GM23338 (cell line): ENCODE measurements at regions not wholly inside any gene's neighbourhood (a gene's known extent, or its start where the extent isn't known, plus 50 kb on each side); places are given as distances from the start of the nearest gene placed in this dataset.

ENCODE experiments used
- ATAC-seq: fragments of 200-7000 bp; cut with Tn5 transposase; 3 replicates; pipeline ENCODE4 v1.9.1; 2020
- DNase-seq: peaks from one replicate; pipeline ENCODE4 v3.0.0-alpha.2; 2015; ENCODE audit warnings: low spot score
- H2AFZ ChIP-seq: fragments of 200-600 bp; sonication (generic); 2 replicates; pipeline ENCODE4 v1.8.0; 2016; ENCODE audit warnings: antibody characterized with exemption, mild to moderate bottlenecking, moderate library complexity
- H3F3A ChIP-seq: fragments of 200-600 bp; sonication (generic); replicated peaks from 2 replicates; pipeline ENCODE4 v1.8.0; 2017; ENCODE audit warnings: antibody characterized with exemption, mixed run types, low read depth
- H3K27ac ChIP-seq: fragments of 200-600 bp; sonication (generic); 2 replicates; pipeline ENCODE4 v1.6.1; 2016; ENCODE audit warnings: low read depth
- H3K27me3 ChIP-seq: fragments of 200-600 bp; sonication (generic); 2 replicates; pipeline ENCODE4 v1.8.0; 2016; ENCODE audit warnings: mild to moderate bottlenecking, mixed run types, moderate library complexity; ENCODE audit not compliant: insufficient read depth
- H3K36me3 ChIP-seq: fragments of 200-600 bp; sonication (generic); 2 replicates; pipeline ENCODE4 v1.8.0; 2016; ENCODE audit warnings: mild to moderate bottlenecking; ENCODE audit not compliant: insufficient read depth
- H3K4me1 ChIP-seq: fragments of 200-600 bp; sonication (generic); 2 replicates; pipeline ENCODE4 v1.8.0; 2016; ENCODE audit warnings: mild to moderate bottlenecking, moderate library complexity; ENCODE audit not compliant: insufficient read depth
- H3K4me2 ChIP-seq: fragments of 200-600 bp; sonication (generic); 2 replicates; pipeline ENCODE4 v1.7.1; 2017; ENCODE audit warnings: mixed run types
- H3K4me3 ChIP-seq: fragments of 200-600 bp; sonication (generic); 2 replicates; pipeline ENCODE4 v1.6.1; 2016; ENCODE audit warnings: mixed run types
- H3K79me2 ChIP-seq: fragments of 200-600 bp; sonication (generic); replicated peaks from 2 replicates; pipeline ENCODE4 v1.8.0; 2017; ENCODE audit warnings: mild to moderate bottlenecking; ENCODE audit not compliant: insufficient read depth
- H3K9me2 ChIP-seq: fragments of 200-600 bp; sonication (generic); 2 replicates; pipeline ENCODE4 v1.8.0; 2017; ENCODE audit not compliant: insufficient read depth
- H4K20me1 ChIP-seq: fragments of 200-600 bp; sonication (generic); replicated peaks from 2 replicates; pipeline ENCODE4 v1.8.0; 2017; ENCODE audit warnings: mild to moderate bottlenecking; ENCODE audit not compliant: insufficient read depth
- H3K27ac Mint-ChIP-seq: 2 replicates; pipeline ENCODE4 v1.8.0; 2020; ENCODE audit warnings: inconsistent platforms, mild to moderate bottlenecking, moderate library complexity, mixed read lengths
- H3K27me3 Mint-ChIP-seq: 3 replicates; pipeline ENCODE4 v1.8.0; 2022; ENCODE audit warnings: low read depth, mild to moderate bottlenecking, moderate library complexity, mixed read lengths, inconsistent platforms; ENCODE audit not compliant: insufficient read depth, poor library complexity
- H3K36me3 Mint-ChIP-seq: 3 replicates; pipeline ENCODE4 v1.8.0; 2021; ENCODE audit warnings: low read depth, mild to moderate bottlenecking, inconsistent platforms, moderate library complexity, mixed read lengths
- H3K4me1 Mint-ChIP-seq: 3 replicates; pipeline ENCODE4 v1.8.0; 2020; ENCODE audit warnings: mild to moderate bottlenecking, inconsistent platforms, mixed read lengths
- H3K4me3 Mint-ChIP-seq: 3 replicates; pipeline ENCODE4 v1.8.0; 2021; ENCODE audit warnings: moderate library complexity, mild to moderate bottlenecking, inconsistent platforms, mixed read lengths
- H3K9me3 Mint-ChIP-seq: 3 replicates; pipeline ENCODE4 v1.8.0; 2020; ENCODE audit warnings: moderate library complexity, mild to moderate bottlenecking, inconsistent platforms, mixed read lengths
- CREB1 ChIP-seq: fragments of 250-450 bp; sonication (Bioruptor Pico); IDR thresholded peaks from 2 replicates; pipeline ENCODE4 v1.5.0; 2020; ENCODE audit warnings: low read depth, mild to moderate bottlenecking, moderate library complexity
- EZH2 ChIP-seq: fragments of 200-600 bp; sonication (generic); IDR thresholded peaks from one replicate; pipeline ENCODE4 v1.8.0; 2017; ENCODE audit warnings: antibody characterized with exemption, mild to moderate bottlenecking, low read depth; ENCODE audit not compliant: unreplicated experiment
- EZH2phosphoT487 ChIP-seq: fragments of 200-600 bp; sonication (generic); IDR thresholded peaks from one replicate; pipeline ENCODE4 v1.8.1; 2018; ENCODE audit warnings: antibody characterized with exemption; ENCODE audit not compliant: unreplicated experiment
- JUNB ChIP-seq: IDR thresholded peaks from one replicate; pipeline ENCODE4 v1.6.1; 2016; ENCODE audit warnings: antibody characterized with exemption; ENCODE audit not compliant: unreplicated experiment
- NANOG ChIP-seq: IDR thresholded peaks from 2 replicates; pipeline ENCODE4 v1.6.1; 2016; ENCODE audit warnings: antibody characterized with exemption, borderline replicate concordance
- POLR2AphosphoS5 ChIP-seq: IDR thresholded peaks from 2 replicates; pipeline ENCODE4 v1.6.1; 2016; ENCODE audit warnings: antibody characterized with exemption, low read depth
- STAT1 ChIP-seq: IDR thresholded peaks from one replicate; pipeline ENCODE4 v1.6.1; 2016; ENCODE audit warnings: antibody characterized with exemption; ENCODE audit not compliant: unreplicated experiment
- ZNF114 ChIP-seq: fragments of 250-450 bp; sonication (Bioruptor Pico); IDR thresholded peaks from 2 replicates; pipeline ENCODE4 v1.5.0; 2020; ENCODE audit warnings: mild to moderate bottlenecking, moderate library complexity
- ZNF331 ChIP-seq: fragments of 250-450 bp; sonication (Bioruptor Pico); IDR thresholded peaks from 2 replicates; pipeline ENCODE4 v1.5.0; 2020; ENCODE audit warnings: low read depth, mild to moderate bottlenecking, moderate library complexity
- TF ChIP-seq, protein P1 (sequence below): IDR thresholded peaks from one replicate; pipeline ENCODE4 v1.6.1; 2018; ENCODE audit warnings: antibody characterized with exemption; ENCODE audit not compliant: unreplicated experiment
- TF ChIP-seq, protein P2 (sequence below): fragments of 250-450 bp; sonication (Bioruptor Pico); IDR thresholded peaks from 2 replicates; pipeline ENCODE4 v1.5.0; 2020; ENCODE audit warnings: mild to moderate bottlenecking, moderate library complexity
- TF ChIP-seq, protein P3 (sequence below): IDR thresholded peaks from 2 replicates; pipeline ENCODE4 v1.6.1; 2016; ENCODE audit warnings: antibody characterized with exemption
- TF ChIP-seq, protein P4 (sequence below), 2 experiments: fragments of 200-600 bp in 1 of 2; sonication (generic) in 1 of 2; conservative IDR thresholded peaks; 2 replicates each; pipeline versions ENCODE4 v1.5.1 to v1.6.1; 2016 to 2017; ENCODE audit warnings: antibody characterized with exemption in 2 of 2, low read depth in 2 of 2, mild to moderate bottlenecking in 2 of 2, moderate library complexity in 1 of 2

DNA sequence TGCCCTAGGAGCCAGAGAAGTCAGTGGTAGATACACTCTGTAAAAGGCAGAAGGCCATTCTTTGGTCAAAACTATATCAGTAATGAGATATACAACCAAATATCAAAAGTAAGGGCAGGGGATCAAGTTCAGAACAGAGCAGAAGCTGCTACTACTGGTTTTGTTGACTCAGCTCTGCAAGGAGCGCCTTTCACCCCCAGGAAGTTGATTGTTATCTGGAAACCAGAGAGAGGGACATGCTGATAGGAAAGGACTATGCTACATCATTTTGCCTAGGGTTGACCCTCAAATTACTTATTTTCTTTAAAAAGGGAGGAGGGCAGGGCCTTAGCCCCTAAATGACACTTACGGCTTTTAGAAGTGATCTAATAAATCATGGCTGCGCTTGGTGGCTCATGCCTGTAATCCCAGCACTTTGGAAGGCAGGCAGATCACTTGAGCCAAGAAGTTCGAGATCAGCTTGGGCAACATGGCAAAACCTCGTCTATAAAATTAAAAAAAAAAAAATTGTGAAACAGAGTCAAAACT, 194.0 kb downstream of the KLHL28 start:
- Mint-ChIP-seq H3K9me3 (no peaks in the 10 kb centered on the region), H3K4me3 (no peak overlapping the region), H3K36me3 (no peaks in the 10 kb centered on the region), H3K27me3 (no peaks in the 10 kb centered on the region), H3K4me1 (peaks cover 9% of the 10 kb centered on the region), H3K27ac (no peak overlapping the region)
- Histone ChIP-seq H3K4me2 (no peak overlapping the region), H4K20me1 (no peaks in the 10 kb centered on the region), H3F3A (no peaks in the 10 kb centered on the region), H3K9me2 (no peaks in the 10 kb centered on the region), H3K27me3 (no peaks in the 10 kb centered on the region), H3K4me3 (no peak overlapping the region), H3K36me3 (no peaks in the 10 kb centered on the region), H2AFZ (peak overlapping the region; percentile 30; the same call in 1 of the 2 replicates), H3K27ac (no peak overlapping the region), H3K79me2 (no peaks in the 10 kb centered on the region), H3K4me1 (no peaks in the 10 kb centered on the region)
- DNase-seq = no peak
- TF ChIP-seq, protein P1, sequence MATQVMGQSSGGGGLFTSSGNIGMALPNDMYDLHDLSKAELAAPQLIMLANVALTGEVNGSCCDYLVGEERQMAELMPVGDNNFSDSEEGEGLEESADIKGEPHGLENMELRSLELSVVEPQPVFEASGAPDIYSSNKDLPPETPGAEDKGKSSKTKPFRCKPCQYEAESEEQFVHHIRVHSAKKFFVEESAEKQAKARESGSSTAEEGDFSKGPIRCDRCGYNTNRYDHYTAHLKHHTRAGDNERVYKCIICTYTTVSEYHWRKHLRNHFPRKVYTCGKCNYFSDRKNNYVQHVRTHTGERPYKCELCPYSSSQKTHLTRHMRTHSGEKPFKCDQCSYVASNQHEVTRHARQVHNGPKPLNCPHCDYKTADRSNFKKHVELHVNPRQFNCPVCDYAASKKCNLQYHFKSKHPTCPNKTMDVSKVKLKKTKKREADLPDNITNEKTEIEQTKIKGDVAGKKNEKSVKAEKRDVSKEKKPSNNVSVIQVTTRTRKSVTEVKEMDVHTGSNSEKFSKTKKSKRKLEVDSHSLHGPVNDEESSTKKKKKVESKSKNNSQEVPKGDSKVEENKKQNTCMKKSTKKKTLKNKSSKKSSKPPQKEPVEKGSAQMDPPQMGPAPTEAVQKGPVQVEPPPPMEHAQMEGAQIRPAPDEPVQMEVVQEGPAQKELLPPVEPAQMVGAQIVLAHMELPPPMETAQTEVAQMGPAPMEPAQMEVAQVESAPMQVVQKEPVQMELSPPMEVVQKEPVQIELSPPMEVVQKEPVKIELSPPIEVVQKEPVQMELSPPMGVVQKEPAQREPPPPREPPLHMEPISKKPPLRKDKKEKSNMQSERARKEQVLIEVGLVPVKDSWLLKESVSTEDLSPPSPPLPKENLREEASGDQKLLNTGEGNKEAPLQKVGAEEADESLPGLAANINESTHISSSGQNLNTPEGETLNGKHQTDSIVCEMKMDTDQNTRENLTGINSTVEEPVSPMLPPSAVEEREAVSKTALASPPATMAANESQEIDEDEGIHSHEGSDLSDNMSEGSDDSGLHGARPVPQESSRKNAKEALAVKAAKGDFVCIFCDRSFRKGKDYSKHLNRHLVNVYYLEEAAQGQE = no peak
- TF ChIP-seq JUNB (no peak), POLR2AphosphoS5 (no peak), CREB1 (no peak), NANOG (no peak), EZH2phosphoT487 (no peak), ZNF331 (CRISPR knock-in tag) (no peak), ZNF114 (CRISPR knock-in tag) (no peak), EZH2 (no peak), STAT1 (no peak)
- TF ChIP-seq, protein P2, sequence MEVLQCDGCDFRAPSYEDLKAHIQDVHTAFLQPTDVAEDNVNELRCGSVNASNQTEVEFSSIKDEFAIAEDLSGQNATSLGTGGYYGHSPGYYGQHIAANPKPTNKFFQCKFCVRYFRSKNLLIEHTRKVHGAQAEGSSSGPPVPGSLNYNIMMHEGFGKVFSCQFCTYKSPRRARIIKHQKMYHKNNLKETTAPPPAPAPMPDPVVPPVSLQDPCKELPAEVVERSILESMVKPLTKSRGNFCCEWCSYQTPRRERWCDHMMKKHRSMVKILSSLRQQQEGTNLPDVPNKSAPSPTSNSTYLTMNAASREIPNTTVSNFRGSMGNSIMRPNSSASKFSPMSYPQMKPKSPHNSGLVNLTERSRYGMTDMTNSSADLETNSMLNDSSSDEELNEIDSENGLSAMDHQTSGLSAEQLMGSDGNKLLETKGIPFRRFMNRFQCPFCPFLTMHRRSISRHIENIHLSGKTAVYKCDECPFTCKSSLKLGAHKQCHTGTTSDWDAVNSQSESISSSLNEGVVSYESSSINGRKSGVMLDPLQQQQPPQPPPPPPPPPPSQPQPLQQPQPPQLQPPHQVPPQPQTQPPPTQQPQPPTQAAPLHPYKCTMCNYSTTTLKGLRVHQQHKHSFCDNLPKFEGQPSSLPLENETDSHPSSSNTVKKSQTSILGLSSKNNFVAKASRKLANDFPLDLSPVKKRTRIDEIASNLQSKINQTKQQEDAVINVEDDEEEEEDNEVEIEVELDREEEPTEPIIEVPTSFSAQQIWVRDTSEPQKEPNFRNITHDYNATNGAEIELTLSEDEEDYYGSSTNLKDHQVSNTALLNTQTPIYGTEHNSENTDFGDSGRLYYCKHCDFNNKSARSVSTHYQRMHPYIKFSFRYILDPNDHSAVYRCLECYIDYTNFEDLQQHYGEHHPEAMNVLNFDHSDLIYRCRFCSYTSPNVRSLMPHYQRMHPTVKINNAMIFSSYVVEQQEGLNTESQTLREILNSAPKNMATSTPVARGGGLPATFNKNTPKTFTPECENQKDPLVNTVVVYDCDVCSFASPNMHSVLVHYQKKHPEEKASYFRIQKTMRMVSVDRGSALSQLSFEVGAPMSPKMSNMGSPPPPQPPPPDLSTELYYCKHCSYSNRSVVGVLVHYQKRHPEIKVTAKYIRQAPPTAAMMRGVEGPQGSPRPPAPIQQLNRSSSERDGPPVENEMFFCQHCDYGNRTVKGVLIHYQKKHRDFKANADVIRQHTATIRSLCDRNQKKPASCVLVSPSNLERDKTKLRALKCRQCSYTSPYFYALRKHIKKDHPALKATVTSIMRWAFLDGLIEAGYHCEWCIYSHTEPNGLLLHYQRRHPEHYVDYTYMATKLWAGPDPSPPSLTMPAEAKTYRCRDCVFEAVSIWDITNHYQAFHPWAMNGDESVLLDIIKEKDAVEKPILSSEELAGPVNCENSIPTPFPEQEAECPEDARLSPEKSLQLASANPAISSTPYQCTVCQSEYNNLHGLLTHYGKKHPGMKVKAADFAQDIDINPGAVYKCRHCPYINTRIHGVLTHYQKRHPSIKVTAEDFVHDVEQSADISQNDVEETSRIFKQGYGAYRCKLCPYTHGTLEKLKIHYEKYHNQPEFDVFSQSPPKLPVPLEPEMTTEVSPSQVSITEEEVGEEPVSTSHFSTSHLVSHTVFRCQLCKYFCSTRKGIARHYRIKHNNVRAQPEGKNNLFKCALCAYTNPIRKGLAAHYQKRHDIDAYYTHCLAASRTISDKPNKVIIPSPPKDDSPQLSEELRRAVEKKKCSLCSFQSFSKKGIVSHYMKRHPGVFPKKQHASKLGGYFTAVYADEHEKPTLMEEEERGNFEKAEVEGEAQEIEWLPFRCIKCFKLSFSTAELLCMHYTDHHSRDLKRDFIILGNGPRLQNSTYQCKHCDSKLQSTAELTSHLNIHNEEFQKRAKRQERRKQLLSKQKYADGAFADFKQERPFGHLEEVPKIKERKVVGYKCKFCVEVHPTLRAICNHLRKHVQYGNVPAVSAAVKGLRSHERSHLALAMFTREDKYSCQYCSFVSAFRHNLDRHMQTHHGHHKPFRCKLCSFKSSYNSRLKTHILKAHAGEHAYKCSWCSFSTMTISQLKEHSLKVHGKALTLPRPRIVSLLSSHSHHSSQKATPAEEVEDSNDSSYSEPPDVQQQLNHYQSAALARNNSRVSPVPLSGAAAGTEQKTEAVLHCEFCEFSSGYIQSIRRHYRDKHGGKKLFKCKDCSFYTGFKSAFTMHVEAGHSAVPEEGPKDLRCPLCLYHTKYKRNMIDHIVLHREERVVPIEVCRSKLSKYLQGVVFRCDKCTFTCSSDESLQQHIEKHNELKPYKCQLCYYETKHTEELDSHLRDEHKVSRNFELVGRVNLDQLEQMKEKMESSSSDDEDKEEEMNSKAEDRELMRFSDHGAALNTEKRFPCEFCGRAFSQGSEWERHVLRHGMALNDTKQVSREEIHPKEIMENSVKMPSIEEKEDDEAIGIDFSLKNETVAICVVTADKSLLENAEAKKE (CRISPR knock-in tag) = no peak
- TF ChIP-seq, protein P3, sequence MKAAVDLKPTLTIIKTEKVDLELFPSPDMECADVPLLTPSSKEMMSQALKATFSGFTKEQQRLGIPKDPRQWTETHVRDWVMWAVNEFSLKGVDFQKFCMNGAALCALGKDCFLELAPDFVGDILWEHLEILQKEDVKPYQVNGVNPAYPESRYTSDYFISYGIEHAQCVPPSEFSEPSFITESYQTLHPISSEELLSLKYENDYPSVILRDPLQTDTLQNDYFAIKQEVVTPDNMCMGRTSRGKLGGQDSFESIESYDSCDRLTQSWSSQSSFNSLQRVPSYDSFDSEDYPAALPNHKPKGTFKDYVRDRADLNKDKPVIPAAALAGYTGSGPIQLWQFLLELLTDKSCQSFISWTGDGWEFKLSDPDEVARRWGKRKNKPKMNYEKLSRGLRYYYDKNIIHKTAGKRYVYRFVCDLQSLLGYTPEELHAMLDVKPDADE = no peak
- TF ChIP-seq, protein P4, sequence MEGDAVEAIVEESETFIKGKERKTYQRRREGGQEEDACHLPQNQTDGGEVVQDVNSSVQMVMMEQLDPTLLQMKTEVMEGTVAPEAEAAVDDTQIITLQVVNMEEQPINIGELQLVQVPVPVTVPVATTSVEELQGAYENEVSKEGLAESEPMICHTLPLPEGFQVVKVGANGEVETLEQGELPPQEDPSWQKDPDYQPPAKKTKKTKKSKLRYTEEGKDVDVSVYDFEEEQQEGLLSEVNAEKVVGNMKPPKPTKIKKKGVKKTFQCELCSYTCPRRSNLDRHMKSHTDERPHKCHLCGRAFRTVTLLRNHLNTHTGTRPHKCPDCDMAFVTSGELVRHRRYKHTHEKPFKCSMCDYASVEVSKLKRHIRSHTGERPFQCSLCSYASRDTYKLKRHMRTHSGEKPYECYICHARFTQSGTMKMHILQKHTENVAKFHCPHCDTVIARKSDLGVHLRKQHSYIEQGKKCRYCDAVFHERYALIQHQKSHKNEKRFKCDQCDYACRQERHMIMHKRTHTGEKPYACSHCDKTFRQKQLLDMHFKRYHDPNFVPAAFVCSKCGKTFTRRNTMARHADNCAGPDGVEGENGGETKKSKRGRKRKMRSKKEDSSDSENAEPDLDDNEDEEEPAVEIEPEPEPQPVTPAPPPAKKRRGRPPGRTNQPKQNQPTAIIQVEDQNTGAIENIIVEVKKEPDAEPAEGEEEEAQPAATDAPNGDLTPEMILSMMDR (conservative IDR thresholded peaks at IDR 0.05; ENCODE audit: low read depth in 2 of 2) = no peak
- peak; percentile 44; the same call in 1 of the 3 replicates for ATAC-seq
